HG02610 (cell line): ENCODE measurements at regions not wholly inside any gene's neighbourhood (a gene's known extent, or its start where the extent isn't known, plus 50 kb on each side); places are given as distances from the start of the nearest gene placed in this dataset.
"Not testable (repeated sequence)": the region's sequence is repeated elsewhere in the genome, so short reads cannot be mapped to it uniquely, and the experiment has no call there.

Experiments used
- ATAC-seq: cut with Tn5 transposase; IDR thresholded peaks from one replicate; pipeline ENCODE4 v1.9.1; 2021; ENCODE audit warnings: mild to moderate bottlenecking, moderate library complexity; ENCODE audit not compliant: unreplicated experiment

- ATAC-seq, result no peak
Measured at GRCh38 chr2:205865905-205866441, 183.7 kb downstream of the NRP2 start.

DNA sequence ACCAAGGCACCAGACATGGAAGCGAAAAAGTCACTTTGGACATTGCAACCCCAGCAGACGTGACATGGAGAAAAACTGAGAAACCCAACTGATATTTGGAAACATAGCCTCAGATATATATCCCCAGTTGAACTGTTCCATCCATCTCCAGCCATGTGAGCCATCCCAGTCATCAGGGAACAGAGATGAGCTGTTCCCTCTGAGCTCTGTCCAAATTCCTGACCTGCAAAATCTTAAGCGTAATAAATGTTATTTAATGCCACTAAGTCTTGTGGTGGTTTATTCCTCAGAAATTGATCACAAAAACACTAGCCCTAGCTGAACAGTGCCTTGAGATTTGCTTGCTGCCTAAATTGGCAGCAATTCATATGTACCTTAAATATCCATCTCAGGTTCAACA lies 182.8 kb downstream of the NRP2 start:
- ATAC-seq, result no peak

GRCh38 chr2:205864491-205864890 lies 182.2 kb downstream of the NRP2 start:
- no peak for ATAC-seq

- not testable (repeated sequence) for ATAC-seq
Measured at GRCh38 chr2:205862761-205863160, 180.5 kb downstream of the NRP2 start.

GRCh38 chr2:205860885-205861284 lies 178.6 kb downstream of the NRP2 start:
- ATAC-seq, result no peak

DNA sequence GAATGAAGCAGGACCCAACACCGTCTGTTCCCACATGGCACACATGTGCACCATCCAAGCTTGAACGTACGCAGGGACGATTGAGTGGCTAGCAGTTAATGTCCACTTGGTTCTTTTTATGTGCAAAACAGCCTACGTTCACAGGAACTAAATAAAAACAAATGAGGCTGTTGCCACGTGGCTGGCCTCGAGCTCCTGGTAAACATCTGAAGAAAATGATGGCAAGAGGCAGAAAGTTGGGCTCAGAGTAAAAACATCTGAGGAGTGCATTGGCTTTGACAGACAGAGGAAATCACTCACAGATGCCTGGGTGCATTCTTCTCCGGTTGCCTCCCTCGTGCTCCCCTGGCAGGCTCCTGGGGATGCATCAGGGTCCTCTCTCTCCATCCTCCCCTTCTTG lies 177.9 kb downstream of the NRP2 start:
- no peak for ATAC-seq

- ATAC-seq, result no peak
Measured at GRCh38 chr2:205858881-205859441, 176.7 kb downstream of the NRP2 start.

DNA sequence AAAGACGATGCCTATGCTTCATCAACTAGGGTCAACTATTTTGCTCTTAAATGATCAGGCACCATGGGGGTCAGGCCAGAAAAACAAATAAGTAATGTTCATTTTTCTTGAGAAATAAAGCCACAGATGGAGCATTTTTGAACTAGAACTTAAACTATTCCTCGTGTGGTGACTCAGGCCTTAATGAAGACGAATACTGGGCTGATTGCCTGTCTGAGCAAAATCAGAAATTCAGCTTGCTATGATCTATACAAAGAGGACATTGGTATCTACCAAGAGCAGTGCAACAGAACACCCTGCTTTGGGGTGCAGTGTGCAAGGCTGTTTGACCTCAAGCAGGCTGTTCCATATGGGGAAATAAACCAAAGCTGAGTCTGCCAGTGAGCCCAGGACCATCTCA lies 176.0 kb downstream of the NRP2 start:
- ATAC-seq, result no peak

- peak; percentile 94 for ATAC-seq
Measured at GRCh38 chr2:205857520-205858237, 175.4 kb downstream of the NRP2 start.

GRCh38 chr2:205852457-205852856 lies 170.2 kb downstream of the NRP2 start:
- ATAC-seq, result no peak

GRCh38 chr2:205850611-205851010 lies 168.3 kb downstream of the NRP2 start:
- ATAC-seq, result no peak

DNA sequence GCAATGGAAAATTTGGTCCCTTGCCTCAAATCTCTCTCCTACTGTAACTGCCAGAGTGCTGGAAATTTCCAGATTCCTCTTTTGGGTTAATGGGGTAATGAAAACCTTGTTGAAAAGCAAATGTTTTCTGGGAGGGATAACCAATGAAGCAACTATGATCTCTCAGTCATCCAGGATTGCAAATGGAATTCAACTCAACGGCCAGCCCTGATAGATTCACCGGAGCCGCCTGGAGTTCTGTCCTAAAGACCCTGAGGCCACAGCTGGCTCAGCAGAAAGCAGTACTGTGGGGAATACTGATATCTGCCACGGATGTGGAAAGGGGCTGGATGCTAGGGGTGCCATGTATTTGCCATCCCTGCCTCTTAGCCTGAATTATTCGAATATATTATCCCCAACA lies 167.8 kb downstream of the NRP2 start:
- no peak for ATAC-seq

- ATAC-seq, result no peak
Measured at GRCh38 chr2:205849136-205849535, 166.8 kb downstream of the NRP2 start.

GRCh38 chr2:205848601-205849000 lies 166.3 kb downstream of the NRP2 start:
- no peak for ATAC-seq
